Thyroid gland (tissue), 4 donors: ENCODE measurements at regions not wholly inside any gene's neighbourhood (a gene's known extent, or its start where the extent isn't known, plus 50 kb on each side); places are given as distances from the start of the nearest gene placed in this dataset.

Experiments used
- DNase-seq, 2 donors: peaks; one replicate each; pipeline ENCODE4 v3.0.0-alpha.2; 2019
- H3K27ac ChIP-seq, 3 donors: fragments of 200-600 bp; sonication (generic); 1 replicate in 2 of 3; 2 replicates in 1 of 3; pipeline ENCODE4 v1.5.1; 2016 to 2019; ENCODE audit warnings: mild to moderate bottlenecking in 1 of 3, moderate library complexity in 1 of 3
- H3K27me3 ChIP-seq: fragments of 200-600 bp; sonication (generic); one replicate; pipeline ENCODE4 v1.5.1; 2019
- H3K36me3 ChIP-seq, 2 donors: fragments of 200-600 bp; sonication (generic); one replicate each; pipeline ENCODE4 v1.5.1; 2016 to 2019
- H3K4me1 ChIP-seq, 2 donors: fragments of 200-600 bp; sonication (generic); one replicate each; pipeline ENCODE4 v1.5.1; 2017 to 2019
- H3K4me3 ChIP-seq, 3 donors: fragments of 200-600 bp; sonication (generic); replicated peaks in 1 of 3; 1 replicate in 2 of 3; 2 replicates in 1 of 3; pipeline ENCODE4 v1.5.1; 2016; ENCODE audit warnings: mild to moderate bottlenecking in 1 of 3
- H3K9me3 ChIP-seq: fragments of 200-600 bp; sonication (generic); one replicate; pipeline ENCODE4 v1.5.1; 2017
- CTCF ChIP-seq, 6 experiments: fragments of 200-600 bp in 3 of 6; fragments of 450-650 bp in 3 of 6; sonication (generic) in 3 of 6; IDR thresholded peaks; one replicate each; pipeline ENCODE4 v1.5.1; 2016 to 2019; ENCODE audit warnings: antibody characterized with exemption in 6 of 6, mild to moderate bottlenecking in 2 of 6, inconsistent platforms in 1 of 6, moderate library complexity in 1 of 6
- POLR2A ChIP-seq, 2 donors: fragments of 450-650 bp; IDR thresholded peaks; one replicate each; pipeline ENCODE4 v1.6.1; 2017; ENCODE audit warnings: antibody characterized with exemption in 2 of 2, mild to moderate bottlenecking in 2 of 2, moderate library complexity in 1 of 2
- WGBS, 2 donors: methylation state at CpG; one replicate each; pipeline ENCODE4 v1.1.5; 2017; 5-methylcytosine and 5-hydroxymethylcytosine counted together
- intact Hi-C: fragments of 100-400 bp; cut with DNase I; formaldehyde crosslinking; loops from one replicate; pipeline ENCODE4 v1.15.1; 2023

- H3K27me3 ChIP-seq, result no peaks in the 10 kb centered on the region
- no peaks in the 10 kb centered on the region for H3K9me3 ChIP-seq
- no peak for DNase-seq
- no peaks in the 10 kb centered on the region for H3K4me1 ChIP-seq
- H3K27ac ChIP-seq, result no peak overlapping the region
- WGBS, 2 donors, result 85 to 87% methylated on average over 1 of the region's 1 CpG
- intact Hi-C loops, result no loop called here
- H3K4me3 ChIP-seq, result no peak overlapping the region
- TF ChIP-seq CTCF (IDR thresholded peaks at IDR 0.05), result no peak
- no peak for TF ChIP-seq POLR2A (IDR thresholded peaks at IDR 0.05)
- H3K36me3 ChIP-seq, result no peaks in the 10 kb centered on the region
These were observed 204.2 kb downstream of the PABPC4L start for GRCh38 chr4:133997436-133997835.

GRCh38 chr4:133996431-133997121 is 205.0 kb downstream of the PABPC4L start:
- Histone ChIP-seq H3K4me1 (no peaks in the 10 kb centered on the region), H3K9me3 (no peaks in the 10 kb centered on the region), H3K4me3 (no peak overlapping the region), H3K36me3 (no peaks in the 10 kb centered on the region), H3K27ac (no peak overlapping the region), H3K27me3 (no peaks in the 10 kb centered on the region)
- intact Hi-C loops, result no loop called here
- 76 to 81% methylated on average over 7 of the region's 7 CpGs for WGBS, 2 donors
- TF ChIP-seq POLR2A (IDR thresholded peaks at IDR 0.05), result no peak
- TF ChIP-seq CTCF (IDR thresholded peaks at IDR 0.05), result no peak
- no peak for DNase-seq

- H3K36me3 ChIP-seq, result no peaks in the 10 kb centered on the region
- 83 to 85% methylated on average over 5 of the region's 5 CpGs for WGBS, 2 donors
- DNase-seq, result no peak
- no peaks in the 10 kb centered on the region for H3K27me3 ChIP-seq
- H3K27ac ChIP-seq, result no peak overlapping the region
- intact Hi-C loops, result no loop called here
- no peaks in the 10 kb centered on the region for H3K9me3 ChIP-seq
- no peak overlapping the region for H3K4me3 ChIP-seq
- H3K4me1 ChIP-seq, result no peaks in the 10 kb centered on the region
- TF ChIP-seq POLR2A (IDR thresholded peaks at IDR 0.05) (no peak), CTCF (IDR thresholded peaks at IDR 0.05) (no peak)
These were observed 206.2 kb downstream of the PABPC4L start for GRCh38 chr4:133995243-133995960.

- Histone ChIP-seq H3K36me3 (no peaks in the 10 kb centered on the region), H3K4me1 (no peaks in the 10 kb centered on the region), H3K27ac (no peak overlapping the region), H3K9me3 (no peaks in the 10 kb centered on the region), H3K27me3 (no peaks in the 10 kb centered on the region), H3K4me3 (no peak overlapping the region)
- DNase-seq, result no peak
- TF ChIP-seq POLR2A (IDR thresholded peaks at IDR 0.05) (no peak), CTCF (IDR thresholded peaks at IDR 0.05) (no peak)
- WGBS, 2 donors, result 36 to 37% methylated on average over 1 of the region's 1 CpG
- intact Hi-C loops, result no loop called here
These were observed 218.9 kb downstream of the PABPC4L start for GRCh38 chr4:133982533-133983224.

GRCh38 chr4:133981327-133981726 is 220.3 kb downstream of the PABPC4L start:
- Histone ChIP-seq H3K27ac (no peak overlapping the region), H3K9me3 (no peaks in the 10 kb centered on the region), H3K36me3 (no peaks in the 10 kb centered on the region), H3K4me1 (no peaks in the 10 kb centered on the region), H3K4me3 (no peak overlapping the region), H3K27me3 (no peaks in the 10 kb centered on the region)
- TF ChIP-seq POLR2A (IDR thresholded peaks at IDR 0.05) (no peak), CTCF (IDR thresholded peaks at IDR 0.05) (no peak)
- DNase-seq, result no peak
- intact Hi-C loops, result no loop called here
- WGBS, 2 donors, result 83 to 87% methylated on average over 2 of the region's 2 CpGs
